ENCODE measurements at regions not wholly inside any gene's neighbourhood (a gene's known extent, or its start where the extent isn't known, plus 50 kb on each side); places are given as distances from the start of the nearest gene placed in this dataset.
A peak's percentile ranks its signal among the peaks of the same experiment; 100 is the strongest.

- Histone ChIP-seq H3K27ac (no peak overlapping the region), H3K27me3 (no peaks in the 10 kb centered on the region), H3K4me1 (no peaks in the 10 kb centered on the region), H3K4me3 (no peak overlapping the region), H3K36me3 (no peaks in the 10 kb centered on the region), H3K9me3 (no peaks in the 10 kb centered on the region)
- ATAC-seq (no peak), FAIRE-seq (no peak), DNase-seq (peak in 1 of 6 donors; percentile 31)
- no peak for TF ChIP-seq CTCF (IDR thresholded peaks at IDR 0.05)
- 81 to 90% methylated on average over 5 of the region's 5 CpGs for WGBS, 2 donors
- intact Hi-C loops (cut with DNase I): no loop called here
Measured at GRCh38 chr5:3035452-3035851, 284.0 kb upstream of the IRX2 start.

- intact Hi-C loops (cut with DNase I): no loop called here
- FAIRE-seq (no peak), ATAC-seq (no peak), DNase-seq (no peak)
- Histone ChIP-seq H3K9me3 (no peaks in the 10 kb centered on the region), H3K27me3 (no peaks in the 10 kb centered on the region), H3K36me3 (no peaks in the 10 kb centered on the region), H3K4me1 (no peaks in the 10 kb centered on the region), H3K4me3 (no peak overlapping the region), H3K27ac (no peak overlapping the region)
- 17 to 39% methylated on average over 1 of the region's 1 CpG for WGBS, 2 donors
- no peak for TF ChIP-seq CTCF (IDR thresholded peaks at IDR 0.05)
Measured at GRCh38 chr5:3034881-3035280, 283.4 kb upstream of the IRX2 start.

GRCh38 chr5:3034449-3034848 is 283.0 kb upstream of the IRX2 start:
- Histone ChIP-seq H3K9me3 (no peaks in the 10 kb centered on the region), H3K36me3 (no peaks in the 10 kb centered on the region), H3K4me1 (no peaks in the 10 kb centered on the region), H3K27ac (no peak overlapping the region), H3K4me3 (no peak overlapping the region), H3K27me3 (no peaks in the 10 kb centered on the region)
- TF ChIP-seq CTCF (IDR thresholded peaks at IDR 0.05): no peak
- intact Hi-C loops (cut with DNase I): no loop called here
- FAIRE-seq: no peak
- no peak for DNase-seq
- ATAC-seq: no peak
- 57 to 60% methylated on average over 3 of the region's 3 CpGs for WGBS, 2 donors

- peak in 1 of 6 donors; percentile 11 for DNase-seq
- FAIRE-seq: no peak
- no peak overlapping the region for H3K27ac ChIP-seq
- no peaks in the 10 kb centered on the region for H3K4me1 ChIP-seq
- TF ChIP-seq CTCF (IDR thresholded peaks at IDR 0.05): no peak
- H3K4me3 ChIP-seq: no peak overlapping the region
- no peaks in the 10 kb centered on the region for H3K36me3 ChIP-seq
- 55 to 60% methylated on average over 12 of the region's 12 CpGs for WGBS, 2 donors
- no peak for ATAC-seq
- H3K9me3 ChIP-seq: no peaks in the 10 kb centered on the region
- intact Hi-C loops (cut with DNase I): no loop called here
- no peaks in the 10 kb centered on the region for H3K27me3 ChIP-seq
Measured at GRCh38 chr5:3033033-3033755, 281.7 kb upstream of the IRX2 start.

- Histone ChIP-seq H3K4me1 (no peaks in the 10 kb centered on the region), H3K27ac (no peak overlapping the region), H3K27me3 (no peaks in the 10 kb centered on the region), H3K9me3 (no peaks in the 10 kb centered on the region), H3K36me3 (no peaks in the 10 kb centered on the region), H3K4me3 (no peak overlapping the region)
- intact Hi-C loops (cut with DNase I): no loop called here
- no peak for ATAC-seq
- 45 to 50% methylated on average over 6 of the region's 6 CpGs for WGBS, 2 donors
- FAIRE-seq: no peak
- DNase-seq: no peak
- no peak for TF ChIP-seq CTCF (IDR thresholded peaks at IDR 0.05)
Measured at GRCh38 chr5:3032513-3032912, 281.0 kb upstream of the IRX2 start.

All from pancreas (tissue), 10 donors.